Activated B cell treated with CpG ODN at 0.5 μM for 24 hours (primary cell): ENCODE measurements at regions not wholly inside any gene's neighbourhood (a gene's known extent, or its start where the extent isn't known, plus 50 kb on each side); places are given as distances from the start of the nearest gene placed in this dataset.

ENCODE experiments used
- ATAC-seq: fragments of 200-7000 bp; cut with Tn5 transposase; one replicate; pipeline ENCODE4 v1.10.0; 2021; ENCODE audit warnings: low read depth, mild to moderate bottlenecking, moderate library complexity
- CTCF ChIA-PET: fragments of 350-600 bp; sonication (Branson Sonifier 250); formaldehyde crosslinking; loops from one replicate; lab custom pipeline; 2021; ENCODE audit warnings: antibody characterized with exemption; lab: Charles Lee
- POLR2A ChIA-PET: fragments of 350-600 bp; sonication (Branson Sonifier 250); formaldehyde crosslinking; loops from one replicate; lab custom pipeline; 2021; ENCODE audit warnings: antibody characterized with exemption; lab: Charles Lee
- DNase-seq: peaks from one replicate; pipeline ENCODE4 v3.0.0; 2022
- H3K27ac Mint-ChIP-seq: one replicate; pipeline ENCODE4 v1.8.0; 2020; ENCODE audit warnings: mixed read lengths
- H3K27me3 Mint-ChIP-seq: one replicate; pipeline ENCODE4 v1.8.0; 2021; ENCODE audit warnings: mixed read lengths
- H3K36me3 Mint-ChIP-seq: one replicate; pipeline ENCODE4 v1.8.0; 2021; ENCODE audit warnings: low read depth, mixed read lengths
- H3K4me1 Mint-ChIP-seq: one replicate; pipeline ENCODE4 v1.8.0; 2021; ENCODE audit warnings: mixed read lengths
- H3K4me3 Mint-ChIP-seq: one replicate; pipeline ENCODE4 v1.8.0; 2020; ENCODE audit warnings: mild to moderate bottlenecking, mixed read lengths
- H3K9me3 Mint-ChIP-seq: one replicate; pipeline ENCODE4 v1.8.0; 2020; ENCODE audit warnings: mixed read lengths
- intact Hi-C: fragments of 100-400 bp; cut with micrococcal nuclease; formaldehyde crosslinking; loops from one replicate; pipeline ENCODE4 v1.15.1; 2024
- TF ChIP-seq, protein P1 (sequence below): fragments of 200-600 bp; IDR thresholded peaks from one replicate; pipeline ENCODE4 v1.8.0; 2022; ENCODE audit warnings: antibody characterized with exemption, mild to moderate bottlenecking

DNA sequence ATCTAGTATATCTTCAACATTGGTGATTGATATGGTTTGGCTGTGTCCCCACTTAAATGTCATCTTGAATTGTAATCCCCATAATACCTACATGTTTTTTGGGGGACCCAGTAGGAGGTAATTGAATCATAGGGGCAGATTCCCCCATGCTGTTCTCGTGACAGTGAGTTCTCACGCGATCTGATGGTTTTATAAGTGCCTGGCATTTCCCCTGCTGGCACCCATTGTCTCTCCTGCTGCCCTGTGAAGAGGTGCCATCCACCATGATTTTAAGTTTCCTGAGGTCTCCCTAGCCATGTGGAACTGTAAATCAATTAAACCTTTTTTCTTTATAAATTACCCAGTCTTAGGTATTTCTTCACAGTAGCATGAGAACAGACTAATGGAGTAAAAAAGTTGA, 1094.6 kb downstream of the ROBO2 start:
- no peaks in the 10 kb centered on the region for H3K27me3 Mint-ChIP-seq
- no peak for DNase-seq
- H3K36me3 Mint-ChIP-seq = no peaks in the 10 kb centered on the region
- no peaks in the 10 kb centered on the region for H3K4me1 Mint-ChIP-seq
- CTCF ChIA-PET = no interaction called here
- H3K27ac Mint-ChIP-seq = no peak overlapping the region
- no peak for ATAC-seq
- TF ChIP-seq, protein P1, sequence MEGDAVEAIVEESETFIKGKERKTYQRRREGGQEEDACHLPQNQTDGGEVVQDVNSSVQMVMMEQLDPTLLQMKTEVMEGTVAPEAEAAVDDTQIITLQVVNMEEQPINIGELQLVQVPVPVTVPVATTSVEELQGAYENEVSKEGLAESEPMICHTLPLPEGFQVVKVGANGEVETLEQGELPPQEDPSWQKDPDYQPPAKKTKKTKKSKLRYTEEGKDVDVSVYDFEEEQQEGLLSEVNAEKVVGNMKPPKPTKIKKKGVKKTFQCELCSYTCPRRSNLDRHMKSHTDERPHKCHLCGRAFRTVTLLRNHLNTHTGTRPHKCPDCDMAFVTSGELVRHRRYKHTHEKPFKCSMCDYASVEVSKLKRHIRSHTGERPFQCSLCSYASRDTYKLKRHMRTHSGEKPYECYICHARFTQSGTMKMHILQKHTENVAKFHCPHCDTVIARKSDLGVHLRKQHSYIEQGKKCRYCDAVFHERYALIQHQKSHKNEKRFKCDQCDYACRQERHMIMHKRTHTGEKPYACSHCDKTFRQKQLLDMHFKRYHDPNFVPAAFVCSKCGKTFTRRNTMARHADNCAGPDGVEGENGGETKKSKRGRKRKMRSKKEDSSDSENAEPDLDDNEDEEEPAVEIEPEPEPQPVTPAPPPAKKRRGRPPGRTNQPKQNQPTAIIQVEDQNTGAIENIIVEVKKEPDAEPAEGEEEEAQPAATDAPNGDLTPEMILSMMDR = no peak
- intact Hi-C loops = no loop called here
- H3K4me3 Mint-ChIP-seq = no peak overlapping the region
- POLR2A ChIA-PET = no interaction called here
- H3K9me3 Mint-ChIP-seq = peaks cover 9% of the 10 kb centered on the region

DNA sequence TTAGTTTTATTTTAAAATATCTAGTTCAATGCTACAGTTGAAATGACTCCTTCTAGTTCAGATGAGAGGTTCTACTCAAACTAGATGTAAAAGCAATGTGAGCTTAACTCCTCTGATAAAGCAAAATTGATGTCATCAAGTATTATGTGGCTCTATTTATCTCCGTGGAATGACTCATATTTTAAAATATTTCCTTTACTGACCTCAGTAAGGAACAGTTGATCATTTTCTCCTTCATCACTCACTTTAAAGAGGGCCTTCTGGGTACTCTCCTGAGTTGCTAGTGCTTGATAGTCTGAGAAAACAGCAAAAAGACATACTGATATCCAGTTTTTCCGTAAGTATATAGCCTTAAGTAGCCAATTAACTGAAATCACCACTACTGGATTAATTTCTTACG, 1099.3 kb downstream of the ROBO2 start:
- ChIA-PET POLR2A (no interaction called here), CTCF (no interaction called here)
- Mint-ChIP-seq H3K4me3 (no peak overlapping the region), H3K36me3 (no peaks in the 10 kb centered on the region), H3K9me3 (peaks cover 24% of the 10 kb centered on the region), H3K27ac (no peak overlapping the region), H3K4me1 (no peaks in the 10 kb centered on the region), H3K27me3 (no peaks in the 10 kb centered on the region)
- intact Hi-C loops = no loop called here
- DNase-seq (no peak), ATAC-seq (no peak)
- TF ChIP-seq, protein P1 = no peak

DNA sequence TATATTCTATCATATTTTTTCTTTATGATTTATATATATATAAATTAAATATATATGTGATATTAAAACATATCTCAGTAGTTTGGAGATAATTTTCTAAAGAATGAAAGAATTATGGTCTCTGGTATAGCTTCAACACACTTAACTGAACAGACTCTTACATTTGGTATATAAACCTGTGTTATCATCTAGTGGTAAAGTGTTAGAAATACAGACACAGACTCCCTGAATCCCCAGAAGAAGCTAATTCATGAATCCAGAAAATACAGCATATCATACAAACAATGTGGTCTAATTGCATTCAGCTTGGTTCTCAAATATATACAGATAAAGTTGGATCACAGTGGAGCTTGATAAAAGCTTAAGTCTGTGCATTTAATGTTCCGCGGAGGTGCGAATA, 1100.4 kb downstream of the ROBO2 start:
- no peaks in the 10 kb centered on the region for H3K4me1 Mint-ChIP-seq
- ChIA-PET POLR2A (no interaction called here), CTCF (no interaction called here)
- intact Hi-C loops = no loop called here
- DNase-seq (no peak), ATAC-seq (no peak)
- peaks cover 24% of the 10 kb centered on the region for H3K9me3 Mint-ChIP-seq
- no peaks in the 10 kb centered on the region for H3K27me3 Mint-ChIP-seq
- no peaks in the 10 kb centered on the region for H3K36me3 Mint-ChIP-seq
- H3K4me3 Mint-ChIP-seq = no peak overlapping the region
- TF ChIP-seq, protein P1 = no peak
- no peak overlapping the region for H3K27ac Mint-ChIP-seq

DNA sequence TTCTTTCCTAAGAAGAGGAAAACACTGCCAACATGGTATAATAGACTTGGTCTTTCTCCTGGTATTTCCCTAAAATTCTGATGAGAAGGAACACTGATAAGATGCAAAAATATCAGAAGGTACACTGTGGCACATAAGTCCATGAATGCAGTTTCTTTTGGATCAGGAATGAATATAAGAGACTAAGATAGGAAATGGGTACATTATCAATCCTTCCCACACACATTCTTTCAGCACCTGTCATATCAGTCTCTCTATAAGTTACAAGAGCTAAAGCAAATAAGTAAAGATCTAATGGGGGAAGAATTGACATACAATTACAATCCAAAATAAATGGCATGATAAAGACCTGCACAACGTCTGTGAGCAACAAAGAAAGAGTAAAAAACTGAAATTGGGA, 1101.0 kb downstream of the ROBO2 start:
- POLR2A ChIA-PET = no interaction called here
- H3K4me1 Mint-ChIP-seq = no peaks in the 10 kb centered on the region
- CTCF ChIA-PET = no interaction called here
- no peak for DNase-seq
- no peak overlapping the region for H3K4me3 Mint-ChIP-seq
- no peak overlapping the region for H3K27ac Mint-ChIP-seq
- no peaks in the 10 kb centered on the region for H3K27me3 Mint-ChIP-seq
- no peaks in the 10 kb centered on the region for H3K36me3 Mint-ChIP-seq
- intact Hi-C loops = no loop called here
- TF ChIP-seq, protein P1 = no peak
- peaks cover 23% of the 10 kb centered on the region for H3K9me3 Mint-ChIP-seq
- no peak for ATAC-seq

DNA sequence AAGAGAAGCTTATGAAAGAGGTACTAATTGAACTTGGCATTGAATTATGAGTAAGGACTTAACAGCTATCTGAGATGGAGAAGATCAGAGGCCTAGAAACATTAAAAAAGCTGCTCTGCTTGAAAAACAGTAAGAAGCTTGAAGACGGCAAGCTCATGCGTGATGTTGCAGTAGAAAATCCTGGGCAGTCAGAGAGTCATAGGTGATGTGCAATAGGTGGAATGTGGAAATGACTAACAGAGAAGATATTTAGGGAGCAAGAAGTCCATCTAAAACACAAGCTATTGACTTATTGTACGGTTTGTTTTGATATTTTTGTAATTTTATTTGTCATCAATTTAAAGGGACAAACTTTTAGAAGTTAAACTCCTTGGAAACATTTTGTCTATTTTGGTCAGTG, 1101.4 kb downstream of the ROBO2 start:
- ChIA-PET CTCF (no interaction called here), POLR2A (no interaction called here)
- no peak overlapping the region for H3K27ac Mint-ChIP-seq
- peaks cover 19% of the 10 kb centered on the region for H3K9me3 Mint-ChIP-seq
- DNase-seq (no peak), ATAC-seq (no peak)
- intact Hi-C loops = no loop called here
- H3K4me1 Mint-ChIP-seq = no peaks in the 10 kb centered on the region
- TF ChIP-seq, protein P1 = no peak
- no peaks in the 10 kb centered on the region for H3K36me3 Mint-ChIP-seq
- no peak overlapping the region for H3K4me3 Mint-ChIP-seq
- no peaks in the 10 kb centered on the region for H3K27me3 Mint-ChIP-seq
